KOPT-K1 (cell line): ENCODE measurements at regions not wholly inside any gene's neighbourhood (a gene's known extent, or its start where the extent isn't known, plus 50 kb on each side); places are given as distances from the start of the nearest gene placed in this dataset.
"Not testable (repeated sequence)": the region's sequence is repeated elsewhere in the genome, so short reads cannot be mapped to it uniquely, and the experiment has no call there.

Experiments
- H3K27ac ChIP-seq: fragments of 200-600 bp; sonication (generic); 2 replicates; pipeline ENCODE4 v1.5.1; 2016; ENCODE audit warnings: antibody characterized with exemption, mild to moderate bottlenecking, low read depth, low read length; ENCODE audit not compliant: poor library complexity, severe bottlenecking
- H3K36me3 ChIP-seq: fragments of 200-600 bp; sonication (generic); 2 replicates; pipeline ENCODE4 v1.5.1; 2017; ENCODE audit warnings: antibody characterized with exemption, mild to moderate bottlenecking, low read length, moderate library complexity; ENCODE audit not compliant: insufficient read depth
- H3K9me3 ChIP-seq: fragments of 200-600 bp; sonication (generic); 2 replicates; pipeline ENCODE4 v1.5.1; 2017; ENCODE audit warnings: antibody characterized with exemption, low read length, mild to moderate bottlenecking; ENCODE audit not compliant: insufficient read depth, poor library complexity, severe bottlenecking

DNA sequence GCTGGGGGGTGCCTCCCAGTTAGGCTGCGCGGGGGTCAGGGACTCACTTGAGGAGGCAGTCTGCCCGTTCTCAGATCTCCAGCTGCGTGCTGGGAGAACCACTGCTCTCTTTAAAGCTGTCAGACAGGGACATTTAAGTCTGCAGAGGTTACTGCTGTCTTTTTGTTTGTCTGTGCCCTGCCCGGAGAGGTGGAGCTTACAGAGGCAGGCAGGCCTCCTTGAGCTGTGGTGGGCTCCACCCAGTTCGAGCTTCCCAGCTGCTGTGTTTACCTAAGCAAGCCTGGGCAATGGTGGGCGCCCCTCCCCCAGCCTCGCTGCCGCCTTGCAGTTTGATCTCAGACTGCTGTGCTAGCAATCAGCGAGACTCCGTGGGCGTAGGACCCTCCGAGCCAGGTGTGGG, 584.2 kb upstream of the SLC39A10 start:
- not testable (repeated sequence) for H3K9me3 ChIP-seq, H3K36me3 ChIP-seq

DNA sequence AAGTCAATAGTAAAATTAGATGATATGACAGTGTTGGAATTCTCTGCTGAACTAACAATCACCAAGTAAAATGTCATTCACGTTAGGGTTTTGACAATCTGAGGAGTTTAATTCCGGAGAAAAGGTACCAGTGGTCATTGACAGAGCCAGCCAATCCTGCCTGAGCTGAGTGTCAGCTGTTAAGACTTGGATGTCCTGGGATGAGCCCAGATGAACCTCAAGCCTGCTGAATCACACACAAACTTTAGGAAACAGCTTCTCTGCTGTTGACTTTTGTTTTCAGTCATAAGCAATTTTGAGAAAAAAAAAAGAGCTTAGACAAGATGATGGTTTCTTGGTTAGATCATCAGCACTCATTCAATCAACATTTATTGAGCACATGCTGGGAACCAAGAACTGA, 600.0 kb upstream of the SLC39A10 start:
- no peaks in the 10 kb centered on the region for H3K36me3 ChIP-seq
- H3K27ac ChIP-seq = no peak overlapping the region
- H3K9me3 ChIP-seq = no peaks in the 10 kb centered on the region

More for the DNA sequence above, 584.2 kb upstream of the SLC39A10 start:
- H3K27ac ChIP-seq = not testable (repeated sequence)

DNA sequence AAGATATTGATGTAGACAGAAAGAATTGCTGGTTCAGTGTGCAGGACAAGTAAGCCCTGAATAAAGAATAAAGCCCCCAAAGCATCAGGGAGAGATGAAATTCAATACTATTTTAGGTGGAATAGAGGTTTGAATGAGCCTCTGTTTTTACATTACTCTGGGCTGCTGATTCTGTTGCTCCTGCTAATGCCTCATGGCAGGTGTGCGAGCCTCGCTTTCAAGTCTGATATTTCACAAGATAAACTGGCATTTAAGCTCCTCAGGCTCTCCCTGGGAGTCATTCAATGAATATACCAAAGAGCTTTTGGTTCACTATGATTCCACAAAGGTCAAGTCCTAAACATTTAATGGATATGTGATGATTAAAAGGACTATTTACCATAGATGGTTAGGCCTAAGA, 601.0 kb upstream of the SLC39A10 start:
- Histone ChIP-seq H3K36me3 (no peaks in the 10 kb centered on the region), H3K27ac (no peak overlapping the region), H3K9me3 (no peaks in the 10 kb centered on the region)

DNA sequence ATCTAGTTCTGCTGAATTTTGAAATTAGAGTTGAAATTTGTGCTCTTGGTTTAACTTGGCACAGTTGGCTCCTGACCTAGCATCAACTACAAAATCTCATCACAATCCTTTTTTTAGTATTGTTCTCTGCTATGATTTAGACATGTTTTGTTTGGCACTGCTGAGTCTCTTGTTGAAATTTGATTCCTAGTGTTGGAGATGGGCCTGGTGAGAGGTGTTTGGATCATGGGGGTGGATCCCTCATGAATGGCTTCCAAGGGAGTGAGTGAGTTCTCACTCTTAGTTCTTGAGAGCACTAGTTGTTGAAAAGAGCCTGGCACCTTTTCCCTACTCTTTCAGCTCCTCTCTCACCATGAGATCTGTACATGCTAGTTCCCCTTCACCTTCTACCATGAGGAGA, 605.6 kb upstream of the SLC39A10 start:
- H3K36me3 ChIP-seq = no peaks in the 10 kb centered on the region
- H3K9me3 ChIP-seq = no peaks in the 10 kb centered on the region
- H3K27ac ChIP-seq = no peak overlapping the region

DNA sequence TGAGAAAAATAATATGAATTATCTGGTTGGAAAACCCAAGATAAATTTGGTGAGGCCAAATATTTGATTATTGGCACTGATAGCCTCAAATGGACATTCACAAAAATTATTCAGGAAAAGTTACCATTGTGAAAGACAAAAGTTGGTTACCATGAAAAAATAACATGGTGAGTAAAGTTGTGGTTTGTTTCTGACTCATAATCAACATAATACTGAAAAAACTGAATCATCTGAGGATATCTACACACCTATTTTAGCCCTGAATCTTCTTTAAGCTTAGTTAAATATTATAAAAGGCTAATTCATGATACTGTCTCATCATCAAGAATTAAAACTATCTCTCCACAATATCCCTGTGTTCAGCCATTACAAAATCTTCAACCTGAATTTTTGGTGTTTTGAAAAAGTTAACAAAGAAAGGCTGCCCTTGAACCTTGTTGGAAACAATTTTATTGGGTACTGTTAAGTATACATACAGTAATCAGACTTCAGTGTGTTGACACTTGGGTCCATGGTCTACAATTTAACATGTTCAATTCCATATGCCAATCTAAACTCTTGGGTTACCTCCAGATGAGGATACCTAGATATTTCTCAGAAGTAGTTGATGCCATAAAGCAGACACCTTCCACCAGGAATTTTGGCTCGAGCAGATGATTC, 607.5 kb upstream of the SLC39A10 start:
- H3K36me3 ChIP-seq = no peaks in the 10 kb centered on the region
- H3K9me3 ChIP-seq = no peaks in the 10 kb centered on the region
- no peak overlapping the region for H3K27ac ChIP-seq

DNA sequence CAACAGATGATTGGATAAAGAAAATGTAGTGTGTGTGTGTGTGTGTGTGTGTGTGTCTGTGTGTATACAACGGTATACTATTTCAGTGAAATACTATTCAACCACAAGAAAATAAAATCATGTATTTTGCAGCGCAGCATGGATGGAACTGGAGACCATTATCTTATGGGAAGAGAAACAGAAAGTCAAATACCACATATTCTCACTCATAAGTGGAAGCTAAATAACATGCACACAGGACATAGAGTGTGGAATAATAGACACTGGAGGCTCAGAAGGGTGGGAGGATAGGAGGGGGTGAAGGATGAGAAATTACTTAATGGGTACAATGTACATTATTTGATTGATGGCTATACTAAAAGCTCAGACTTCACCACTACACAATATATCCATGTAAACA, 609.1 kb upstream of the SLC39A10 start:
- Histone ChIP-seq H3K27ac (no peak overlapping the region), H3K9me3 (no peaks in the 10 kb centered on the region), H3K36me3 (no peaks in the 10 kb centered on the region)

DNA sequence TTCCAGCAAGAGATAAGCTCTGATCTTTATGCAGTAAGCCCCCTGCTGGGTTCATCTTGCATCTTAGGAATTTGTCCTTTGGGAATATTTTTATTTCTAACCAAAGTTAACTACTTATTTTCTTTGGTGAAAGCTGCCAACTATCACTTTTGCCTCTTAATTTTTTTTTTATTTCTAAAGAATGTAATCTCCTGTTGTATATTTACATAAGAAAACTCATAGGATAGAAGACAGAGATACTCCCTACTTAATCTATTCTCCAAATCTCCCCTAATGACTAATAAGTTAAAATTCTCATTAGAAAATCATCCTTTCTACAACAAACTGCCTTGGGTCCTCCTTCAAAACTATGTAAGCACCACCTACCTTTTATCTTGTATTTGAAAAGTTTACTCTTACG, 612.2 kb upstream of the SLC39A10 start:
- Histone ChIP-seq H3K9me3 (no peaks in the 10 kb centered on the region), H3K27ac (no peak overlapping the region), H3K36me3 (no peaks in the 10 kb centered on the region)

DNA sequence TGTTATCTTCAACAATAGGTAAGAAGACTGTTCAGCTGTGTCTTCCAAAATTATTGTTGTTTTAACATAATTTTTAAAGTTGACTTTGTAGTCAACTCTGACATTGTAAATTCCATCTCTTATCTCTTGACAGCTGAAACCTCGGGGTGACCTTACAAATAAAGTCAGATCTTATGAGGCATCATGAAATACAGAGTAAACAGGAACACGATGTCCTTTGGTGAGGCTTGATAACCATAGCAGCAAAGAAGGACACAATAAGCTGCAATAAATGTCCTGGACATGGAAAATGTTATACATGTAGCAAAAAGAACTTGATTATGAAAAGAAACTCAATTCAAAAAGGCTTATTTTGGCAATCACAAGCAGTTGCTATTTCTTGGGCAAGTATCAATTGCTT, 618.9 kb upstream of the SLC39A10 start:
- Histone ChIP-seq H3K36me3 (no peaks in the 10 kb centered on the region), H3K9me3 (no peaks in the 10 kb centered on the region), H3K27ac (no peak overlapping the region)

DNA sequence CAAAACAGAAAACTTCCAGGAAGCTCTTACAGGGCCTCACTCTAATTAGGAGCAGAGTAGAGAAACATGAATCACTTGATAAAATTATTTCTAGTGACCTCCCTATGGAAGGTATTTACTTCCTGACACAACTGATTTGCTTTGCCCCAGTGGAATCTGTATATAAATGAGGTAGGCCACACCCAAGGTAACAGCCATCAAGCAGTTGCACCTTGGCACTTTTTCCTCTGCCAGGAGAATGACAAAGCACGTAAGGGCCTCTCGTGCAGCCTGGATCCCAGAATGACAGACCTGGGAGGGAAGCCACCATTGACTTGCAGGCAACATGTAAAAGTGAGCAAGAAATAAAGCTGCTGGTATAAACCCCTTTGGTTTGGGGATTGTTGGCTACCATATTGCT, 620.0 kb upstream of the SLC39A10 start:
- Histone ChIP-seq H3K36me3 (no peaks in the 10 kb centered on the region), H3K27ac (no peak overlapping the region)

DNA sequence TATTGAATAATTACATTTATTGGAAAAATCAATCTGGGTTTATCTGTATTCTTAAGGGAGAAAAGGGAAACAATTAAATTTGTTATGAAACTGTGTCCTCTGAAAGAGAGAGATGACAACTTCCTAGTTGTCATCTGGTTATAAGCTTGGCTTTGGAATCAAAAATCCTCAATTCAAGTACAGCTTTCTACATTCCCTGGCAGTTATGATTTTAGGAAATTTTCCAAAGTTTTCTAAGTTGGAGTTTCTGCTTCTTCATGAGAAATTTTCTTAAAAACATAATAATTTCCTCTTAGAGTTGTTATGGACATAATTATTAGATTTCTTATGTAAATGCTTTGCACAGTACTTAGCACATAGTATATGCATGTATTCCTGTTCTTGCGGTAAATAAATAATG, 625.6 kb upstream of the SLC39A10 start:
- Histone ChIP-seq H3K36me3 (no peaks in the 10 kb centered on the region), H3K9me3 (no peaks in the 10 kb centered on the region), H3K27ac (no peak overlapping the region)

More for the DNA sequence above, 620.0 kb upstream of the SLC39A10 start:
- H3K9me3 ChIP-seq = no peaks in the 10 kb centered on the region

DNA sequence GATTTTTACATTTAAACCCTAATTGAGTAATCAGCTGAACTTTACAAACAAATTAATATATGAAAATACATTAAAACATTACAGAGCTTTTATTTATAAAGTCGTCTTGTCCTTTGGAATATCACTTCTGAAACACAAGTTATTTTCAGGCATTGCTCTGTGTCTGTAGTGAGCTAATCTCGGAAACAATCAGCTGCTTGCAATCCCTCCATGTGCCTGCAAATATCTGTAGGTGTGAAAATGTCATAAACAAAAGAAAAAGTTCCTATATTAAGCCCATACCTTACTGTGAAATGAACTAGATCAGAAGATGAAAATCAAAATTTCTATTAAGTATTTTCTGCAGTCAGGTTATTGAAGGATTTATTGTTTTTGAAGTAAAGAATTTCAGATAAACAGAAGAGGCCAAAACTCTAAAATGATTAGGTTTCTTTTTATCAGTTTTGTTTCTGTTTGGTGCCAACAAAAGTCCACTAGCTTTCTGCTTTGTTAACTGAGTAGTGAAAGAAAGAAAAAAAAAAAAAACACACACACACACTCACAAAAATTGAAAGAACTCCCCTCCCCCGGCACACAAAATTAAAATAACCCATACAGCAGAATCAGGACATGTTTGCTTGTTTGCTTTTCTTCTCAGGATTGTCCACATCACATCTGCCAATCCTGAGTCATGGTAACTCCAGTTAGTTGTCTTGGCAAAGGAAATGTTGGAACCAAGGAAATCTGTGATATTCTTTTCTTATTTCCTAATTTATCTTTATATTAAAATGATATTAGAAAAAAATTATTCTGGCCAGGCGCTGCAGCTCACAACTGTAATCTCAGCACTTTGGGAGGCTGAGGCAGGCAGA, 627.0 kb upstream of the SLC39A10 start:
- Histone ChIP-seq H3K9me3 (no peaks in the 10 kb centered on the region), H3K27ac (no peak overlapping the region), H3K36me3 (no peaks in the 10 kb centered on the region)

DNA sequence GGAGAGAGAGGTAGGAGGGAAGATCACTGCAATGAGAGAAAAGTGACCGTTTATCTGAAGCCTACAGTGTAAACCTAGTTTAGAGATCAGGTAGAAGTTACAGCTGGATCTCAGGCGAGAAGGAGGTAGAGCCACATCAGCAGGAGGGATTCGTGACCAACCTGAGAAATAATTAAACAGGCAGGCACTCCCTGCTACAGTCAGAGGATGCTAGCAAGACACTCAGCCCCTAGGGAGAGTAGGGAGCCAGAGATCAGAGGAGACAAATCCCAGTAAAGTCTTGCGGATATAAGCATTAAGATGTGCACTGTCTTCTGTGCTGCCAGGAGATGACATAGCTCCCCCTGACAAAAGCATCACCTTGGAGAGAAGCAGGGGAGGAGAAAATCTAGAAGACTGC, 629.1 kb upstream of the SLC39A10 start:
- no peaks in the 10 kb centered on the region for H3K9me3 ChIP-seq
- H3K27ac ChIP-seq = no peak overlapping the region
- H3K36me3 ChIP-seq = no peaks in the 10 kb centered on the region

DNA sequence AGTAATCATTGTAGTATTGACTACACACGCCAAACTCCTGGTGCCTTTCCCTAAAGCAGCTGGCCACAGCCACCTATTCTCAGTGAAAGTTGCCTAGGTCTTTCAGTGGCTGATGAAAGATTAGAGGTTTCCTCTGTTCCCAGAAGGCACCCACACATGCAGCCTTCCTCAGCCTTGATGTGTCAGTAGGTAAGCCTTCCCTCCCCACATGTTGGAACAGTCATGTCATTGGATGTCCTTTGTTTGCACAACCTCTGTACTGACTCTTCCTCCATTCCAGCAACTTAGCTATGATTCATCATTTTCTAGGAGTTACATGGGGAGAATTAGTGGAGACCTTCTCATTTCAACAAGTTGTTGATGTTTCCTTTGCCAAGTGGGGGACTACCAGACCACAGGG, 630.8 kb upstream of the SLC39A10 start:
- Histone ChIP-seq H3K36me3 (no peaks in the 10 kb centered on the region), H3K9me3 (no peaks in the 10 kb centered on the region), H3K27ac (no peak overlapping the region)

DNA sequence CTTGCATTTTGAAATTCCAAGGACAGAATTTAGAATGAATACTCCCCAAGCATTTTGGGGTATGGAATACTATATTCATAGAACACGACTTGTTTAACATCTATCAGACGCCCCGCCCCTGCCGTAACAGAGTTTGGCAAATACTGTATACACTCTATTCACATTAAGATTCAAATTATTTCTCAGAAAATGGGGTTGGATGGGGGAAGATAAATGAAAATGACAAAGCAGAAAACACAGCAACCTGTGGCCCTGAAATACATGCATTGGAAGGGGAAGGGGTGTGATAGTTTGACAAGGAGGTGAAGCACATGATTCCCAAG, 634.6 kb upstream of the SLC39A10 start:
- H3K36me3 ChIP-seq = no peaks in the 10 kb centered on the region
- no peaks in the 10 kb centered on the region for H3K9me3 ChIP-seq
- no peak overlapping the region for H3K27ac ChIP-seq

DNA sequence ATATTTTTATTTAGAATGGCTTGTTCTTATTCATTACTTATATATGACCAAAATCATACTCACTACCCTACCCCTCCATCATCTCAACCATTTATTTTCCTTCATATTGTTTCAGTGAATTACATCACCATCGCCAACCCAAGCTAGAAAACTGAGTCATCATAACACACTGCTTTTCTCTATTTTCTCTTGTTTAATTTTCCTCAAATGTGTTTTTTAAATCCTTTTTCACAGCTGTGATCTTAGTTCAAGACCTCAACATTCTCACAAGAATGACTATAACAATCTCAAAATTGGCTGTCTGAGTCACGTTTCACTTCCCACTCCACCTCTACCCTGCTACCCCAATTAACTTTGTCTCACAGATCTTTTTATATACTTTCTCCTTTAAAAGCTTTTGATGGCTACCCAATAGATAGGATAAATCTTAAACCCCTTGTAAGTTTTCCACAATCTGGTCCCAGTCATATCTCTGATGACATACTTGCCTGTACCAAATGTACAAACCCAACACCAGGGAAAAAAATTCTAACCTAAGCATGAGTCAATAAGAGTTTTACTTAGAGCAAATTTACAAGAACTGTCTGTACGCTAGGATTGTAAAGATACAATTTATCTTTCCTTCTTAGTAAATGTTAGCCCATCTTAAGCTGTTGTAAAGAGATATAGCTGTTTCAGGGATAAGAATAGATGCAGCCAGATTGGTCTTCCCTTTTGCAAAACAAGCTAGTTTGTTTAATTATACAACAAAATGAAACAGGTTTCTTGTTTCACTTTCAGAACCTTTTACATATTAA, 635.1 kb upstream of the SLC39A10 start:
- H3K27ac ChIP-seq = no peak overlapping the region
- H3K9me3 ChIP-seq = no peaks in the 10 kb centered on the region
- no peaks in the 10 kb centered on the region for H3K36me3 ChIP-seq
